IMR-90 (cell line): ENCODE measurements at regions not wholly inside any gene's neighbourhood (a gene's known extent, or its start where the extent isn't known, plus 50 kb on each side); places are given as distances from the start of the nearest gene placed in this dataset.

Source experiments
- ATAC-seq: fragments of 200-7000 bp; cut with Tn5 transposase; 2 replicates; pipeline ENCODE4 v1.9.1; 2020; ENCODE audit warnings: low read depth, mild to moderate bottlenecking, moderate library complexity
- BruUV-seq: library from RNA; stranded (reverse); fragments of 400-500 nt; replicated peaks from 2 replicates; lab custom pipeline; 2021; lab: Mats Ljungman, UMichigan
- CTCF ChIA-PET: fragments of 300-600 bp; formaldehyde crosslinking; extraction: SDS; loops from one replicate; lab custom pipeline; 2021; ENCODE audit warnings: antibody characterized with exemption; lab: Yijun Ruan, JAX
- POLR2A ChIA-PET: fragments of 300-600 bp; sonication (Branson Sonifier 250); formaldehyde crosslinking; loops from one replicate; lab custom pipeline; 2022; ENCODE audit warnings: antibody characterized with exemption; ENCODE audit not compliant: unreplicated experiment; lab: Charles Lee
- DNase-seq: peaks from one replicate; pipeline ENCODE4 v3.0.0; 2013
- H2AFZ ChIP-seq: replicated peaks from 2 replicates; pipeline ENCODE3; 2013; ENCODE audit warnings: low read length, mild to moderate bottlenecking; ENCODE audit not compliant: poor library complexity
- H2AK5ac ChIP-seq: 2 replicates; pipeline ENCODE4 v1.6.1; 2013; ENCODE audit warnings: low read depth, low read length, inconsistent platforms
- H2AK9ac ChIP-seq: replicated peaks from 2 replicates; pipeline ENCODE3; 2013; ENCODE audit warnings: mild to moderate bottlenecking, low read depth, low read length, moderate library complexity; ENCODE audit not compliant: poor library complexity
- H2BK120ac ChIP-seq: 2 replicates; pipeline ENCODE4 v1.6.1; 2013; ENCODE audit warnings: low read depth, low read length, inconsistent platforms
- H2BK15ac ChIP-seq: 3 replicates; pipeline ENCODE4 v1.6.1; 2013; ENCODE audit warnings: low read depth, low read length, inconsistent platforms
- H2BK20ac ChIP-seq: 2 replicates; pipeline ENCODE4 v1.6.1; 2013; ENCODE audit warnings: low read depth, mild to moderate bottlenecking, inconsistent platforms, low read length, moderate library complexity
- H2BK5ac ChIP-seq: 2 replicates; pipeline ENCODE4 v1.6.1; 2013; ENCODE audit warnings: mild to moderate bottlenecking, low read depth, low read length, inconsistent platforms; ENCODE audit not compliant: poor library complexity, severe bottlenecking
- H3K14ac ChIP-seq: replicated peaks from 2 replicates; pipeline ENCODE4 v1.6.1; 2013; ENCODE audit warnings: low read depth, low read length, inconsistent platforms
- H3K18ac ChIP-seq: 2 replicates; pipeline ENCODE4 v1.6.1; 2013; ENCODE audit warnings: low read depth, low read length, control low read depth
- H3K23ac ChIP-seq: 2 replicates; pipeline ENCODE4 v1.6.1; 2013; ENCODE audit warnings: low read depth, low read length, inconsistent platforms
- H3K27ac ChIP-seq: 2 replicates; pipeline ENCODE4 v1.5.1; 2013; ENCODE audit warnings: mild to moderate bottlenecking, control low read depth, low read length; ENCODE audit not compliant: insufficient read depth
- H3K27me3 ChIP-seq: 2 replicates; pipeline ENCODE4 v1.6.1; 2013; ENCODE audit warnings: low read length; ENCODE audit not compliant: control insufficient read depth, insufficient read depth
- H3K36me3 ChIP-seq: 2 replicates; pipeline ENCODE4 v1.6.1; 2013; ENCODE audit warnings: low read length, mixed read lengths; ENCODE audit not compliant: control insufficient read depth, insufficient read depth
- H3K4ac ChIP-seq: 2 replicates; pipeline ENCODE4 v1.6.1; 2013; ENCODE audit warnings: low read depth, low read length, inconsistent platforms
- H3K4me1 ChIP-seq: 2 replicates; pipeline ENCODE4 v1.6.1; 2013; ENCODE audit warnings: low read length, mixed read lengths; ENCODE audit not compliant: control insufficient read depth, insufficient read depth
- H3K4me2 ChIP-seq: 2 replicates; pipeline ENCODE4 v1.6.1; 2013; ENCODE audit warnings: low read depth, mild to moderate bottlenecking, control low read depth, low read length, moderate library complexity
- H3K4me3 ChIP-seq: 2 replicates; pipeline ENCODE4 v1.5.1; 2013; ENCODE audit warnings: low read depth, mild to moderate bottlenecking, control low read depth, low read length, moderate library complexity; ENCODE audit not compliant: insufficient read depth
- H3K56ac ChIP-seq: 2 replicates; pipeline ENCODE4 v1.6.1; 2013; ENCODE audit warnings: low read length, inconsistent platforms; ENCODE audit not compliant: insufficient read depth; ENCODE audit errors: extremely low read depth
- H3K79me1 ChIP-seq, 2 experiments: 2 replicates each; pipeline ENCODE4 v1.6.1; 2013; ENCODE audit warnings: low read length in 2 of 2, inconsistent platforms in 1 of 2, low read depth in 1 of 2
- H3K9ac ChIP-seq: 2 replicates; pipeline ENCODE4 v1.6.1; 2013; ENCODE audit warnings: low read depth, low read length, control low read depth
- H3K9me1 ChIP-seq: 2 replicates; pipeline ENCODE4 v1.6.1; 2013; ENCODE audit warnings: low read length, inconsistent platforms; ENCODE audit not compliant: insufficient read depth
- H3K9me3 ChIP-seq: 2 replicates; pipeline ENCODE4 v1.6.1; 2013; ENCODE audit warnings: low read length; ENCODE audit not compliant: control insufficient read depth, insufficient read depth
- H4K20me1 ChIP-seq: 2 replicates; pipeline ENCODE4 v1.6.1; 2013; ENCODE audit warnings: low read length, inconsistent platforms; ENCODE audit not compliant: insufficient read depth
- H4K5ac ChIP-seq: 2 replicates; pipeline ENCODE4 v1.6.1; 2013; ENCODE audit warnings: mild to moderate bottlenecking, low read depth, low read length, control low read depth
- H4K8ac ChIP-seq, 2 experiments: 2 replicates each; pipeline ENCODE4 v1.6.1; 2013; ENCODE audit warnings: low read depth in 2 of 2, low read length in 2 of 2, control low read depth in 1 of 2, inconsistent platforms in 1 of 2
- H4K91ac ChIP-seq: 2 replicates; pipeline ENCODE4 v1.6.1; 2013; ENCODE audit warnings: low read depth, low read length, inconsistent platforms; ENCODE audit not compliant: insufficient read depth
- BHLHE40 ChIP-seq: fragments of 150-350 bp; IDR thresholded peaks from 2 replicates; pipeline ENCODE4 v1.6.1; 2016; ENCODE audit warnings: mild to moderate bottlenecking, low read depth, low read length
- CHD1 ChIP-seq: IDR thresholded peaks from 2 replicates; pipeline ENCODE4 v1.6.1; 2012; ENCODE audit warnings: low read depth, low read length, improper control_type of control experiment
- CTCF ChIP-seq: conservative IDR thresholded peaks from 2 replicates; pipeline ENCODE4 v1.5.1; 2012; ENCODE audit warnings: mild to moderate bottlenecking, low read depth, low read length, improper control_type of control experiment
- ELK1 ChIP-seq: fragments of 150-350 bp; IDR thresholded peaks from 2 replicates; pipeline ENCODE4 v1.6.1; 2016; ENCODE audit warnings: low read depth, mild to moderate bottlenecking, low read length, moderate library complexity, borderline replicate concordance
- FOS ChIP-seq: fragments of 150-350 bp; IDR thresholded peaks from 2 replicates; pipeline ENCODE4 v1.6.1; 2016; ENCODE audit warnings: low read depth, low read length
- MAZ ChIP-seq: IDR thresholded peaks from 2 replicates; pipeline ENCODE4 v1.6.1; 2012; ENCODE audit warnings: low read depth, mild to moderate bottlenecking, low read length, improper control_type of control experiment, moderate library complexity, borderline replicate concordance
- POLR2A ChIP-seq: IDR thresholded peaks from 2 replicates; pipeline ENCODE4 v1.6.1; 2012; ENCODE audit warnings: mild to moderate bottlenecking, low read depth, low read length
- WGBS, 2 experiments: methylation state at CpG; one replicate each; pipeline versions ENCODE4 v1.1.5 to v1.1.7; 2013; ENCODE audit warnings: missing lambda C conversion rate in 2 of 2; ENCODE audit not compliant: insufficient read length in 1 of 2; ENCODE audit errors: extremely low coverage in 2 of 2; 5-methylcytosine and 5-hydroxymethylcytosine counted together
- dilution Hi-C: fragments of 300-500 bp; cut with HindIII; formaldehyde crosslinking; loops from one replicate; pipeline ENCODE4 v1.14.3; 2018; ENCODE audit warnings: low sequenced_read_pairs; ENCODE audit not compliant: unreplicated experiment
- in situ Hi-C: fragments of 300-500 bp; cut with MboI; formaldehyde crosslinking; loops from 3 replicates; pipeline ENCODE4 v1.14.3; 2019; ENCODE audit warnings: low sequenced_read_pairs, inconsistent platforms, mixed read lengths
- intact Hi-C: fragments of 100-400 bp; cut with micrococcal nuclease; formaldehyde crosslinking; loops from 2 replicates; pipeline ENCODE4 v1.10.0; 2022

- no peak for TF ChIP-seq CTCF
These were observed 434.4 kb downstream of the PTPRU start (continued) for GRCh38 chr1:29670752-29671151.

- Histone ChIP-seq H3K4me3 (no peak overlapping the region), H3K4ac (no peak overlapping the region), H2AK5ac (no peak overlapping the region), H3K79me1 (no peaks in the 10 kb centered on the region), H2AFZ (peak overlapping the region; percentile 63), H3K18ac (no peak overlapping the region), H3K27ac (no peak overlapping the region), H4K8ac (no peak overlapping the region), H3K56ac (no peak overlapping the region), H3K9ac (no peak overlapping the region), H2BK120ac (no peak overlapping the region), H3K4me2 (no peak overlapping the region), H3K36me3 (no peaks in the 10 kb centered on the region), H4K5ac (no peak overlapping the region), H3K4me1 (no peaks in the 10 kb centered on the region), H3K14ac (no peak overlapping the region; the same call in 1 of the 2 replicates), H3K9me1 (no peaks in the 10 kb centered on the region), H3K27me3 (peaks cover 2% of the 10 kb centered on the region), H4K91ac (no peak overlapping the region), H2BK5ac (no peak overlapping the region), H3K9me3 (no peaks in the 10 kb centered on the region), H4K20me1 (no peaks in the 10 kb centered on the region), H2AK9ac (peak overlapping the region; percentile 42), H2BK20ac (no peak overlapping the region), H3K23ac (no peak overlapping the region), H2BK15ac (no peak overlapping the region)
- no peak for TF ChIP-seq BHLHE40
- no peak for TF ChIP-seq CHD1
- no peak for TF ChIP-seq CTCF
- no peak for TF ChIP-seq ELK1
- no peak for TF ChIP-seq POLR2A
- no peak for TF ChIP-seq FOS
- no peak for TF ChIP-seq MAZ
- no CpG with 5 or more reads among the region's 3 CpGs for WGBS, 2 experiments
- intact Hi-C loops = no loop called here
- POLR2A ChIA-PET = no interaction called here
- in situ Hi-C loops = no loop called here
- ATAC-seq (no peak), DNase-seq (no peak)
- no TSS peak for BruUV-seq
- dilution Hi-C loops = no loop called here
- CTCF ChIA-PET = no interaction called here
These were observed 433.6 kb downstream of the PTPRU start for GRCh38 chr1:29669912-29670311.
